B cell (primary cell): ENCODE measurements at regions not wholly inside any gene's neighbourhood (a gene's known extent, or its start where the extent isn't known, plus 50 kb on each side); places are given as distances from the start of the nearest gene placed in this dataset.

ENCODE experiments used
- ATAC-seq: fragments of 200-7000 bp; cut with Tn5 transposase; one replicate; pipeline ENCODE4 v1.10.0; 2021; ENCODE audit warnings: low read depth, mild to moderate bottlenecking, moderate number of reproducible peaks, moderate library complexity
- CTCF ChIA-PET: fragments of 350-600 bp; sonication (Branson Sonifier 250); formaldehyde crosslinking; loops from one replicate; lab custom pipeline; 2021; ENCODE audit warnings: antibody characterized with exemption, inconsistent platforms; lab: Charles Lee
- POLR2A ChIA-PET: fragments of 350-600 bp; sonication (Branson Sonifier 250); formaldehyde crosslinking; loops from one replicate; lab custom pipeline; 2021; ENCODE audit warnings: antibody characterized with exemption; lab: Charles Lee
- DNase-seq: peaks from one replicate; pipeline ENCODE4 v3.0.0; 2013
- H2AFZ ChIP-seq: 2 replicates; pipeline ENCODE4 v1.6.1; 2012; ENCODE audit warnings: mild to moderate bottlenecking, low read depth, low read length; ENCODE audit not compliant: insufficient read depth, poor library complexity, severe bottlenecking
- H3K27ac ChIP-seq, 2 donors: 1 replicate in 1 of 2; 2 replicates in 1 of 2; pipeline ENCODE4 v1.5.1; 2012 to 2013; ENCODE audit warnings: low read length in 2 of 2, mild to moderate bottlenecking in 2 of 2, moderate library complexity in 1 of 2
- H3K27me3 ChIP-seq, 4 experiments: fragments of 200-600 bp in 1 of 4; sonication (generic) in 1 of 4; replicated peaks in 1 of 4; 1 replicate in 2 of 4; 2 replicates in 2 of 4; pipeline versions ENCODE4 v1.6.1 to v1.7.0; 2013 to 2016; ENCODE audit warnings: low read length in 3 of 4, mild to moderate bottlenecking in 2 of 4, mixed read lengths in 1 of 4, moderate library complexity in 1 of 4; ENCODE audit not compliant: insufficient read depth in 4 of 4, control insufficient read depth in 3 of 4; ENCODE audit errors: control extremely low read depth in 1 of 4
- H3K36me3 ChIP-seq, 2 experiments: replicated peaks in 1 of 2; 1 replicate in 1 of 2; 2 replicates in 1 of 2; pipeline versions ENCODE4 v1.6.1 to v1.7.1; 2013; ENCODE audit warnings: low read length in 1 of 2; ENCODE audit not compliant: insufficient read depth in 2 of 2, control insufficient read depth in 1 of 2; ENCODE audit errors: control extremely low read depth in 1 of 2, extremely low read depth in 1 of 2
- H3K4me1 ChIP-seq, 2 donors: fragments of 200-600 bp in 1 of 2; sonication (generic) in 1 of 2; 1 replicate in 1 of 2; 2 replicates in 1 of 2; pipeline versions ENCODE4 v1.5.1 to v1.6.1; 2013 to 2017; ENCODE audit warnings: low read length in 2 of 2; ENCODE audit not compliant: control insufficient read depth in 2 of 2, insufficient read depth in 2 of 2
- H3K4me2 ChIP-seq: replicated peaks from 2 replicates; pipeline ENCODE3; 2012; ENCODE audit warnings: mild to moderate bottlenecking, low read depth, low read length; ENCODE audit not compliant: poor library complexity, severe bottlenecking
- H3K4me3 ChIP-seq, 5 experiments: fragments of 200-600 bp in 1 of 5; sonication (generic) in 1 of 5; 1 replicate in 3 of 5; 2 replicates in 2 of 5; pipeline versions ENCODE4 v1.5.1 to v1.7.0; 2011 to 2016; ENCODE audit warnings: low read length in 4 of 5, mild to moderate bottlenecking in 4 of 5, low read depth in 2 of 5, control low read depth in 1 of 5, moderate library complexity in 1 of 5; ENCODE audit not compliant: insufficient read depth in 1 of 5; ENCODE audit errors: control extremely low read depth in 1 of 5, extremely low read depth in 1 of 5
- H3K79me2 ChIP-seq: fragments of 200-600 bp; sonication (generic); one replicate; pipeline ENCODE4 v1.6.0; 2016; ENCODE audit warnings: low read length; ENCODE audit not compliant: control insufficient read depth, insufficient read depth
- H3K9ac ChIP-seq: fragments of 200-600 bp; sonication (generic); 2 replicates; pipeline ENCODE4 v1.6.1; 2017; ENCODE audit warnings: mild to moderate bottlenecking, low read length, moderate library complexity
- H3K9me3 ChIP-seq, 3 donors: one replicate each; pipeline versions ENCODE4 v1.6.1 to v1.7.1; 2013; ENCODE audit warnings: low read length in 2 of 3; ENCODE audit not compliant: control insufficient read depth in 2 of 3, insufficient read depth in 1 of 3; ENCODE audit errors: control extremely low read depth in 1 of 3
- H4K20me1 ChIP-seq: 2 replicates; pipeline ENCODE4 v1.6.0; 2012; ENCODE audit warnings: mild to moderate bottlenecking, low read length; ENCODE audit not compliant: insufficient read depth, control insufficient read depth, poor library complexity, severe bottlenecking
- H3K27ac Mint-ChIP-seq: one replicate; pipeline ENCODE4 v1.8.0; 2021; ENCODE audit warnings: mixed read lengths
- H3K27me3 Mint-ChIP-seq: one replicate; pipeline ENCODE4 v1.8.0; 2021; ENCODE audit warnings: mixed read lengths
- H3K4me1 Mint-ChIP-seq: one replicate; pipeline ENCODE4 v1.8.0; 2021; ENCODE audit warnings: mixed read lengths
- H3K4me3 Mint-ChIP-seq: one replicate; pipeline ENCODE4 v1.8.0; 2021; ENCODE audit warnings: mixed read lengths
- H3K9me3 Mint-ChIP-seq: one replicate; pipeline ENCODE4 v1.8.0; 2022; ENCODE audit warnings: mixed read lengths; ENCODE audit not compliant: insufficient read depth
- CTCF ChIP-seq: fragments of 200-600 bp; IDR thresholded peaks from one replicate; pipeline ENCODE4 v1.8.0; 2022; ENCODE audit warnings: antibody characterized with exemption, mild to moderate bottlenecking
- EZH2 ChIP-seq: IDR thresholded peaks from 2 replicates; pipeline ENCODE4 v1.6.1; 2012; ENCODE audit warnings: borderline replicate concordance, low read depth, mild to moderate bottlenecking, moderate library complexity, low read length; ENCODE audit not compliant: insufficient read depth, poor library complexity, severe bottlenecking
- WGBS: methylation state at CpG from one replicate; pipeline ENCODE4 v1.1.5; 2013; ENCODE audit warnings: missing lambda C conversion rate; ENCODE audit not compliant: insufficient coverage; 5-methylcytosine and 5-hydroxymethylcytosine counted together
- intact Hi-C: fragments of 100-400 bp; cut with micrococcal nuclease; formaldehyde crosslinking; loops from one replicate; pipeline ENCODE4 v1.10.0; 2022

DNA sequence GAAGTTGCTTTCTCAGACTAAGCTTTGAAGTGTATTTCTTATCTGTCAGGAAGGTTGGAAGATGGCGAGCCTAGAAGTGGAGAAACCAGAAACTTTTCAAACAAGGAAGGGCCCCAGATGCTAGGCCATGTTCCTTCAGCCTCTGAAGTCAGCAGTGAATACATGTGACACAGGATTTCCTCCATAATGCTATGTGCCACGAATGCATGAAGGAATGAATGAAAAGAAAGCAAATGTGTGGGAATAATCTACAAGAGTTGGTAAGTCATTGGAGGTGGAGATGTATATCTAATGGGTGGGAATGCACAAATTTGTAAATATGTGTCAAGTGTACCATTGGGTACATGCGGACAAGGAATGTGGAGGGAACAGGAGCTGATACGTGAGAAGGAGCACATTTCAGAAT, 123.2 kb upstream of the PRSS16 start:
- Mint-ChIP-seq H3K4me1 (peaks cover 13% of the 10 kb centered on the region), H3K9me3 (no peaks in the 10 kb centered on the region), H3K4me3 (no peak overlapping the region), H3K27me3 (no peaks in the 10 kb centered on the region), H3K27ac (no peak overlapping the region)
- H3K4me2 ChIP-seq, result no peak overlapping the region
- POLR2A ChIA-PET, result interaction anchor here (0.6 kb wide), 1 partner anchor 699 kb away, joined by 3 read pairs; no protein-coding TSS in a partner anchor
- intact Hi-C loops, result no loop called here
- peaks cover 8% of the 10 kb centered on the region in 2 donors for H3K4me1 ChIP-seq
- H4K20me1 ChIP-seq, result no peaks in the 10 kb centered on the region
- no peak overlapping the region for H2AFZ ChIP-seq
- no peak for TF ChIP-seq EZH2
- TF ChIP-seq CTCF, result no peak
- H3K27me3 ChIP-seq, result no peaks in the 10 kb centered on the region
- WGBS, result 93% methylated on average over 2 of the region's 4 CpGs
- H3K9ac ChIP-seq, result no peak overlapping the region
- no peak for ATAC-seq
- CTCF ChIA-PET, result interaction anchor here (0.8 to 1.6 kb wide), 3 partner anchors 9 to 39 kb away, joined by 3 to 6 read pairs (median 4); no protein-coding TSS in a partner anchor
- no peaks in the 10 kb centered on the region for H3K79me2 ChIP-seq
- DNase-seq, result no peak
- H3K4me3 ChIP-seq, result no peak overlapping the region
- no peak overlapping the region for H3K27ac ChIP-seq
- H3K36me3 ChIP-seq, result no peaks in the 10 kb centered on the region
- H3K9me3 ChIP-seq, result no peaks in the 10 kb centered on the region

DNA sequence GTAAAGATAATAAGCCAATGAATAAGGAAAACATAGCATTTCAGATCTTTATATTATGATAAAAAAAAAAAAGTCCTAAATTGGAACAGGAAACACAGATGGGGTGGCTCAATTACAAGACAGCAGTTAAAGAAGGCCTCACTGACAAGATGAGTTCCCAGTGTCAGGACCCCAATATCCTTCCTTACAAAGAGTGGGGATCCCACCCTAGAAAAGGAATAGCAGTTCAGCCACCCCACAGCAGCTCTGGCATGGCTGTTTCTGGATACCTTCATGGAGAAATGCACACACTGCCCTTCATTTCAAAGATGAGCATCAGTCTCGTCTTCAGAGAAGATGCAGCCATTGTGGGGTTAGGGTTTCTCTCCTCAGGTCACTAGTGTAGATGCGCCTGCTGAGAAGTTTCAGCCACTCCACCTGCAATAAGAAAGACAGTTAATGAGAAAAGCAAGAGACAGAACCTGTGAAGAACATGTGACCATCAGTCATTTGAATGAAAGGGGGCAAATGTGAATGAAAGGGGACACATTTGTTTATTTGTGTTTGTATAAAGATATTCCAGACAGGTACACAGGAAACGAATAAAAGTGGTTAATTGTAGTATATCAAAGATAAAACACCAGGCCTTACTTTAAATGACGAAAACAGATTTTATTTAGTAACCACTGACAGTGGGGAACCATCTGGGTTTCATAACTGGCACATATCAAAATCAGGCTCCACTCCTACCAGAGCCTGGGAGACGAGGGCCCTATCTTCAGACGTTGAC, 121.3 kb upstream of the PRSS16 start:
- peak overlapping the region; percentile 86 for H2AFZ ChIP-seq
- CTCF ChIA-PET, result interaction anchor here (0.6 to 3.4 kb wide), 25 partner anchors 12 to 1015 kb away, joined by 3 to 56 read pairs (median 5); partner anchors contain the start of gene ZKSCAN8
- peaks cover 18% of the 10 kb centered on the region for H3K4me1 Mint-ChIP-seq

More for the DNA sequence above, 121.3 kb upstream of the PRSS16 start:
- intact Hi-C loops, result loop anchor here (2.0 kb wide), 1 partner anchor 63 kb away; no protein-coding TSS in a partner anchor
- peak overlapping the region in 1 of 2 donors; percentile 56 for H3K27ac ChIP-seq
- no peaks in the 10 kb centered on the region for H3K9me3 ChIP-seq
- no peak for TF ChIP-seq CTCF
- POLR2A ChIA-PET, result interaction anchor here (0.6 to 1.2 kb wide), 3 partner anchors 21 to 1741 kb away, joined by 4 to 14 read pairs (median 7); a partner anchor contains a TSS
- Mint-ChIP-seq H3K4me3 (peak overlapping the region; percentile 87), H3K27ac (peak overlapping the region; percentile 85), H3K27me3 (no peaks in the 10 kb centered on the region), H3K9me3 (no peaks in the 10 kb centered on the region)
- H4K20me1 ChIP-seq, result no peaks in the 10 kb centered on the region
- H3K4me2 ChIP-seq, result peak overlapping the region; percentile 77
- H3K27me3 ChIP-seq, result no peaks in the 10 kb centered on the region
- no peak for DNase-seq
- H3K4me3 ChIP-seq, result peak overlapping the region in 3 of 5 experiments; percentile 40 to 56 (median 51)
- WGBS, result 100% methylated on average over 2 of the region's 6 CpGs
- H3K9ac ChIP-seq, result peak overlapping the region; percentile 60
- H3K36me3 ChIP-seq, result no peaks in the 10 kb centered on the region
- no peak for ATAC-seq
- H3K79me2 ChIP-seq, result no peaks in the 10 kb centered on the region
- peaks cover 12% of the 10 kb centered on the region in 2 donors for H3K4me1 ChIP-seq
